ENCODE measurements at regions not wholly inside any gene's neighbourhood (a gene's known extent, or its start where the extent isn't known, plus 50 kb on each side); places are given as distances from the start of the nearest gene placed in this dataset.

- no peak for DNase-seq
Measured at GRCh38 chr6:112745765-112746164, 398.6 kb downstream of the RFPL4B start.

- DNase-seq = no peak
Measured at GRCh38 chr6:112749673-112750072, 402.5 kb downstream of the RFPL4B start.

GRCh38 chr6:112752305-112752704 is 405.2 kb downstream of the RFPL4B start:
- no peak for DNase-seq

GRCh38 chr6:112752791-112753190 is 405.7 kb downstream of the RFPL4B start:
- DNase-seq = no peak

GRCh38 chr6:112760831-112761230 is 413.7 kb downstream of the RFPL4B start:
- DNase-seq = no peak

GRCh38 chr6:112761740-112762139 is 414.6 kb downstream of the RFPL4B start:
- no peak for DNase-seq

- no peak for DNase-seq
Measured at GRCh38 chr6:112764377-112764776, 417.2 kb downstream of the RFPL4B start.

- DNase-seq = no peak
Measured at GRCh38 chr6:112770308-112770707, 423.2 kb downstream of the RFPL4B start.

GRCh38 chr6:112773187-112773586 is 426.1 kb downstream of the RFPL4B start:
- no peak for DNase-seq

GRCh38 chr6:112774319-112774718 is 427.2 kb downstream of the RFPL4B start:
- no peak for DNase-seq

- peak; percentile 82 for DNase-seq
Measured at GRCh38 chr6:112780498-112781096, 433.5 kb downstream of the RFPL4B start.

GRCh38 chr6:112781241-112781640 is 434.1 kb downstream of the RFPL4B start:
- DNase-seq = peak; percentile 64

- no peak for DNase-seq
Measured at GRCh38 chr6:112785408-112785807, 438.3 kb downstream of the RFPL4B start.

GRCh38 chr6:112786801-112787200 is 439.7 kb downstream of the RFPL4B start:
- DNase-seq = no peak

GRCh38 chr6:112787371-112787770 is 440.2 kb downstream of the RFPL4B start:
- no peak for DNase-seq

- DNase-seq = no peak
Measured at GRCh38 chr6:112795316-112795715, 448.2 kb downstream of the RFPL4B start.

GRCh38 chr6:112796712-112797111 is 449.6 kb downstream of the RFPL4B start:
- DNase-seq = no peak

- DNase-seq = no peak
Measured at GRCh38 chr6:112799889-112800288, 452.8 kb downstream of the RFPL4B start.

GRCh38 chr6:112800439-112800838 is 453.3 kb downstream of the RFPL4B start:
- DNase-seq = no peak

GRCh38 chr6:112800916-112801315 is 453.8 kb downstream of the RFPL4B start:
- no peak for DNase-seq

GRCh38 chr6:112801468-112802080 is 454.4 kb downstream of the RFPL4B start:
- DNase-seq = no peak

GRCh38 chr6:112802144-112802543 is 455.0 kb downstream of the RFPL4B start:
- no peak for DNase-seq

GRCh38 chr6:112804638-112805330 is 457.7 kb downstream of the RFPL4B start:
- no peak for DNase-seq

GRCh38 chr6:112806163-112806865 is 459.2 kb downstream of the RFPL4B start:
- DNase-seq = no peak

Data from islet precursor cell (in vitro differentiated cells).